ENCODE measurements at regions not wholly inside any gene's neighbourhood (a gene's known extent, or its start where the extent isn't known, plus 50 kb on each side); places are given as distances from the start of the nearest gene placed in this dataset.

DNA sequence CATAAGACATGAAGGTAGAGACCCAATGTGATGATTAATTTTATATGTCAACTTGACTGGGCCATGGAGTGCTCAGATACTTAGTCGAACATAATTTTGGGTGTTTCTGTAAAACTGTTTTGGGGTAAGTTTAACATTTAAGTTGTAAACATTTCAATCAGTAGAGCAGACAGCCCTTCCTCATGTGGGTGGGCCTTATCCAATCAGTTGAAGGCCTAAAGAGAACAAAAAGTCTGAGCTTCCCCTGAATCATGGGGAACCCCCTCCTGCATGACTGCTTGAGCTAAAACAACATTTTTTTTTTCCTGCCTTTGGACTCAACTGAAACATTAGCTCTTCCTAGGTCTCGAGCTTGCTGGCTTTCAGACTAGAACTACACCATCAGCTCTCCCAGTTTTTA, 327.3 kb upstream of the SOX9 start:
- Mint-ChIP-seq H3K4me1 (ENCODE audit: low read depth, unreplicated experiment) (no peaks in the 10 kb centered on the region), H3K9me3 (ENCODE audit: unreplicated experiment) (no peaks in the 10 kb centered on the region), H3K27ac (ENCODE audit: unreplicated experiment) (no peak overlapping the region), H3K27me3 (ENCODE audit: unreplicated experiment) (no peaks in the 10 kb centered on the region), H3K36me3 (ENCODE audit: unreplicated experiment) (no peaks in the 10 kb centered on the region), H3K4me3 (ENCODE audit: unreplicated experiment) (no peak overlapping the region)
- TF ChIP-seq, protein P1, sequence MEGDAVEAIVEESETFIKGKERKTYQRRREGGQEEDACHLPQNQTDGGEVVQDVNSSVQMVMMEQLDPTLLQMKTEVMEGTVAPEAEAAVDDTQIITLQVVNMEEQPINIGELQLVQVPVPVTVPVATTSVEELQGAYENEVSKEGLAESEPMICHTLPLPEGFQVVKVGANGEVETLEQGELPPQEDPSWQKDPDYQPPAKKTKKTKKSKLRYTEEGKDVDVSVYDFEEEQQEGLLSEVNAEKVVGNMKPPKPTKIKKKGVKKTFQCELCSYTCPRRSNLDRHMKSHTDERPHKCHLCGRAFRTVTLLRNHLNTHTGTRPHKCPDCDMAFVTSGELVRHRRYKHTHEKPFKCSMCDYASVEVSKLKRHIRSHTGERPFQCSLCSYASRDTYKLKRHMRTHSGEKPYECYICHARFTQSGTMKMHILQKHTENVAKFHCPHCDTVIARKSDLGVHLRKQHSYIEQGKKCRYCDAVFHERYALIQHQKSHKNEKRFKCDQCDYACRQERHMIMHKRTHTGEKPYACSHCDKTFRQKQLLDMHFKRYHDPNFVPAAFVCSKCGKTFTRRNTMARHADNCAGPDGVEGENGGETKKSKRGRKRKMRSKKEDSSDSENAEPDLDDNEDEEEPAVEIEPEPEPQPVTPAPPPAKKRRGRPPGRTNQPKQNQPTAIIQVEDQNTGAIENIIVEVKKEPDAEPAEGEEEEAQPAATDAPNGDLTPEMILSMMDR (IDR thresholded peaks at IDR 0.05; ENCODE audit: partially characterized antibody, unreplicated experiment), result no peak
- no peak for DNase-seq

DNA sequence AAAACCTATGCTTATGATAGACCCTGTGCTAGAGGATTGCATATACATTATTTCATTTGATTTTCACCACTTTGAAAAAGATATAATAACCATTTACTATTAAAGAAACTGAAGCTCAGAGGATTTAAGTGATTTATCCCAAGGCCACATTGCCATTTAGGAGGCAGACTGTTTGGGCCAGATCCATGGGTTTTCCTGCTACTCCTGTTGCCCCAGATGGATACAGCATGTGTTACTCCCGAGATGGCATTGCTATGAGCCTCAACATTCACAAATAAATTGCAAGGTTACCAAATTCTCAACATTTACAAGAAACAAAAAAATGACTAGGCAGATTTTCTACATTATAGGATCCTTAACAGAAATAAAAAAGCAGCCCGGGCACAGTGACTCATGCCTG, 322.1 kb upstream of the SOX9 start:
- H3K9me3 Mint-ChIP-seq (ENCODE audit: unreplicated experiment), result no peaks in the 10 kb centered on the region
- no peak overlapping the region for H3K27ac Mint-ChIP-seq (ENCODE audit: unreplicated experiment)
- no peaks in the 10 kb centered on the region for H3K4me1 Mint-ChIP-seq (ENCODE audit: low read depth, unreplicated experiment)
- no peak overlapping the region for H3K4me3 Mint-ChIP-seq (ENCODE audit: unreplicated experiment)
- TF ChIP-seq, protein P1 (IDR thresholded peaks at IDR 0.05; ENCODE audit: partially characterized antibody, unreplicated experiment), result no peak
- DNase-seq, result no peak
- no peaks in the 10 kb centered on the region for H3K27me3 Mint-ChIP-seq (ENCODE audit: unreplicated experiment)
- no peaks in the 10 kb centered on the region for H3K36me3 Mint-ChIP-seq (ENCODE audit: unreplicated experiment)

GRCh38 chr17:71799657-71800056, 321.2 kb upstream of the SOX9 start:
- TF ChIP-seq, protein P1 (IDR thresholded peaks at IDR 0.05; ENCODE audit: partially characterized antibody, unreplicated experiment), result no peak
- no peak for DNase-seq
- no peak overlapping the region for H3K27ac Mint-ChIP-seq (ENCODE audit: unreplicated experiment)
- no peaks in the 10 kb centered on the region for H3K4me1 Mint-ChIP-seq (ENCODE audit: low read depth, unreplicated experiment)
- H3K27me3 Mint-ChIP-seq (ENCODE audit: unreplicated experiment), result no peaks in the 10 kb centered on the region
- H3K36me3 Mint-ChIP-seq (ENCODE audit: unreplicated experiment), result no peaks in the 10 kb centered on the region
- no peak overlapping the region for H3K4me3 Mint-ChIP-seq (ENCODE audit: unreplicated experiment)
- H3K9me3 Mint-ChIP-seq (ENCODE audit: unreplicated experiment), result no peaks in the 10 kb centered on the region

DNA sequence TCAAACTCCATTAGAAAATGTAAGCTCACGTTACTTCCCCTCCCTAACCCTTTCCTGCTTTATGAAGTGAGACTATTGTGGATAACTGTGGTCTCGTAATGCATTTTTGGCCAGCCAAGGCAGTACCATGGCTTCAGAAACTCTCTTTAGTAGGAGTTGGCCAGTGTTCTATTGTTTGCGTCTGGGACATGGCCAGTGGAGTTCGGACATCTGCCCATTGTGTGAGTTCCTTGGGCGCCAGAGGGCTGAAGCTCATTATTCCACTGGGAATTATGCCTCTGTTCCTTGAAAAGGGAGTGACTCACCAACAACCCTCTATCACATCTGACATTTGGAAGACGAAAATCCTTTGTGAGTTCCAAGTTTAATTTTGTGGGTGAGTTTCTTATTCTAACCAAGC, 319.5 kb upstream of the SOX9 start:
- Mint-ChIP-seq H3K27me3 (ENCODE audit: unreplicated experiment) (no peaks in the 10 kb centered on the region), H3K4me1 (ENCODE audit: low read depth, unreplicated experiment) (no peaks in the 10 kb centered on the region), H3K4me3 (ENCODE audit: unreplicated experiment) (no peak overlapping the region), H3K36me3 (ENCODE audit: unreplicated experiment) (no peaks in the 10 kb centered on the region), H3K27ac (ENCODE audit: unreplicated experiment) (no peak overlapping the region), H3K9me3 (ENCODE audit: unreplicated experiment) (no peaks in the 10 kb centered on the region)
- DNase-seq, result no peak
- TF ChIP-seq, protein P1 (IDR thresholded peaks at IDR 0.05; ENCODE audit: partially characterized antibody, unreplicated experiment), result no peak

- no peak overlapping the region for H3K27ac Mint-ChIP-seq (ENCODE audit: unreplicated experiment)
- no peaks in the 10 kb centered on the region for H3K9me3 Mint-ChIP-seq (ENCODE audit: unreplicated experiment)
Measured at GRCh38 chr17:71802663-71803062, 318.2 kb upstream of the SOX9 start.

More at GRCh38 chr17:71802663-71803062, 318.2 kb upstream of the SOX9 start:
- no peaks in the 10 kb centered on the region for H3K27me3 Mint-ChIP-seq (ENCODE audit: unreplicated experiment)
- DNase-seq, result no peak
- no peaks in the 10 kb centered on the region for H3K4me1 Mint-ChIP-seq (ENCODE audit: low read depth, unreplicated experiment)
- no peaks in the 10 kb centered on the region for H3K36me3 Mint-ChIP-seq (ENCODE audit: unreplicated experiment)
- no peak overlapping the region for H3K4me3 Mint-ChIP-seq (ENCODE audit: unreplicated experiment)
- TF ChIP-seq, protein P1 (IDR thresholded peaks at IDR 0.05; ENCODE audit: partially characterized antibody, unreplicated experiment), result no peak

All from glutamatergic neuron (in vitro differentiated cells).